ENCODE measurements at regions not wholly inside any gene's neighbourhood (a gene's known extent, or its start where the extent isn't known, plus 50 kb on each side); places are given as distances from the start of the nearest gene placed in this dataset.

GRCh38 chr10:106133451-106133850, 1031.1 kb downstream of the SORCS1 start:
- Histone ChIP-seq H3K4me3 (no peak overlapping the region), H3K4me1 (ENCODE audit: insufficient read depth) (no peaks in the 10 kb centered on the region), H3K27me3 (no peaks in the 10 kb centered on the region), H3K4me2 (no peak overlapping the region), H3K27ac (no peak overlapping the region), H3K79me2 (no peaks in the 10 kb centered on the region), H3K9me3 (ENCODE audit: low read depth) (no peaks in the 10 kb centered on the region), H2AFZ (no peak overlapping the region), H4K20me1 (ENCODE audit: insufficient read depth, poor library complexity, severe bottlenecking) (no peaks in the 10 kb centered on the region), H3K36me3 (replicated peaks; ENCODE audit: insufficient read depth, low read depth) (no peaks in the 10 kb centered on the region), H3K9me2 (replicated peaks; ENCODE audit: insufficient read depth) (no peaks in the 10 kb centered on the region)
- 70% methylated on average over 2 of the region's 2 CpGs for WGBS (ENCODE audit: low lambda C conversion rate, missing lambda C conversion rate)
- no peak for DNase-seq (ENCODE audit: low spot score)
- no peak for TF ChIP-seq EZH2phosphoT487 (IDR thresholded peaks at IDR 0.05; ENCODE audit: low read depth, severe bottlenecking, unreplicated experiment)
- TF ChIP-seq, protein P1, sequence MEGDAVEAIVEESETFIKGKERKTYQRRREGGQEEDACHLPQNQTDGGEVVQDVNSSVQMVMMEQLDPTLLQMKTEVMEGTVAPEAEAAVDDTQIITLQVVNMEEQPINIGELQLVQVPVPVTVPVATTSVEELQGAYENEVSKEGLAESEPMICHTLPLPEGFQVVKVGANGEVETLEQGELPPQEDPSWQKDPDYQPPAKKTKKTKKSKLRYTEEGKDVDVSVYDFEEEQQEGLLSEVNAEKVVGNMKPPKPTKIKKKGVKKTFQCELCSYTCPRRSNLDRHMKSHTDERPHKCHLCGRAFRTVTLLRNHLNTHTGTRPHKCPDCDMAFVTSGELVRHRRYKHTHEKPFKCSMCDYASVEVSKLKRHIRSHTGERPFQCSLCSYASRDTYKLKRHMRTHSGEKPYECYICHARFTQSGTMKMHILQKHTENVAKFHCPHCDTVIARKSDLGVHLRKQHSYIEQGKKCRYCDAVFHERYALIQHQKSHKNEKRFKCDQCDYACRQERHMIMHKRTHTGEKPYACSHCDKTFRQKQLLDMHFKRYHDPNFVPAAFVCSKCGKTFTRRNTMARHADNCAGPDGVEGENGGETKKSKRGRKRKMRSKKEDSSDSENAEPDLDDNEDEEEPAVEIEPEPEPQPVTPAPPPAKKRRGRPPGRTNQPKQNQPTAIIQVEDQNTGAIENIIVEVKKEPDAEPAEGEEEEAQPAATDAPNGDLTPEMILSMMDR (IDR thresholded peaks at IDR 0.05; ENCODE audit: poor library complexity): no peak
- TF ChIP-seq EZH2 (IDR thresholded peaks at IDR 0.05; ENCODE audit: borderline replicate concordance): no peak

- no peak overlapping the region for H3K4me2 ChIP-seq
- H3K9me3 ChIP-seq (ENCODE audit: low read depth): no peaks in the 10 kb centered on the region
- H3K4me1 ChIP-seq (ENCODE audit: insufficient read depth): no peaks in the 10 kb centered on the region
- WGBS (ENCODE audit: low lambda C conversion rate, missing lambda C conversion rate): 78% methylated on average over 3 of the region's 3 CpGs
- H3K4me3 ChIP-seq: no peak overlapping the region
- TF ChIP-seq, protein P1 (IDR thresholded peaks at IDR 0.05; ENCODE audit: poor library complexity): no peak
- TF ChIP-seq EZH2 (IDR thresholded peaks at IDR 0.05; ENCODE audit: borderline replicate concordance): no peak
- TF ChIP-seq EZH2phosphoT487 (IDR thresholded peaks at IDR 0.05; ENCODE audit: low read depth, severe bottlenecking, unreplicated experiment): no peak
- no peaks in the 10 kb centered on the region for H4K20me1 ChIP-seq (ENCODE audit: insufficient read depth, poor library complexity, severe bottlenecking)
- no peak overlapping the region for H2AFZ ChIP-seq
- no peaks in the 10 kb centered on the region for H3K36me3 ChIP-seq (replicated peaks; ENCODE audit: insufficient read depth, low read depth)
- no peaks in the 10 kb centered on the region for H3K27me3 ChIP-seq
- H3K27ac ChIP-seq: no peak overlapping the region
- H3K79me2 ChIP-seq: no peaks in the 10 kb centered on the region
- no peak for DNase-seq (ENCODE audit: low spot score)
- H3K9me2 ChIP-seq (replicated peaks; ENCODE audit: insufficient read depth): no peaks in the 10 kb centered on the region
Measured at GRCh38 chr10:106132956-106133355, 1031.5 kb downstream of the SORCS1 start.

GRCh38 chr10:106114656-106115186, 1049.8 kb downstream of the SORCS1 start:
- H3K36me3 ChIP-seq (replicated peaks; ENCODE audit: insufficient read depth, low read depth): no peaks in the 10 kb centered on the region
- WGBS (ENCODE audit: low lambda C conversion rate, missing lambda C conversion rate): 96% methylated on average over 8 of the region's 8 CpGs
- TF ChIP-seq, protein P1 (IDR thresholded peaks at IDR 0.05; ENCODE audit: poor library complexity): no peak
- TF ChIP-seq EZH2phosphoT487 (IDR thresholded peaks at IDR 0.05; ENCODE audit: low read depth, severe bottlenecking, unreplicated experiment) (no peak), EZH2 (IDR thresholded peaks at IDR 0.05; ENCODE audit: borderline replicate concordance) (no peak)
- H3K27me3 ChIP-seq: no peaks in the 10 kb centered on the region
- H4K20me1 ChIP-seq (ENCODE audit: insufficient read depth, poor library complexity, severe bottlenecking): no peaks in the 10 kb centered on the region
- no peak overlapping the region for H3K27ac ChIP-seq
- no peak overlapping the region for H3K4me3 ChIP-seq
- H3K4me1 ChIP-seq (ENCODE audit: insufficient read depth): no peaks in the 10 kb centered on the region
- no peak for DNase-seq (ENCODE audit: low spot score)
- no peaks in the 10 kb centered on the region for H3K9me2 ChIP-seq (replicated peaks; ENCODE audit: insufficient read depth)
- H2AFZ ChIP-seq: no peak overlapping the region
- no peak overlapping the region for H3K4me2 ChIP-seq
- no peaks in the 10 kb centered on the region for H3K79me2 ChIP-seq
- no peaks in the 10 kb centered on the region for H3K9me3 ChIP-seq (ENCODE audit: low read depth)

DNA sequence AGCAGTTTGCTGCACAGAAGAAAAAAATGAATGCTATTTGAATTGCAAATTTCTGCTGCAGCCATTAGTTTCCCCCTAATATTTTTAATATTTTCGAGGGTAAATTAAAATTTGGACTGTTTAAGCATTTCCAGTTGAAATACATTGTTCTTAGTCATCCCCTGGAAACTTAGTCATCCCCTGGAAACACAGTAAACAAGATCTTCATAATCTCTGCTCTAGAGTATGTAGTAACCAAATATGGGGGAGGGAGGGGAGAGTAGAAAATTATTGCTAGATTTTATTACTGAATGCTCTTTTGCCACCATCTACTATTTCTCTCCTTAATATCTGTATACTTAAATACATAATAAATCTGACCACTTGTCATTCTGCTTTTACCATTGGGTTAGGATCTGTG, 1053.3 kb downstream of the SORCS1 start:
- no peaks in the 10 kb centered on the region for H3K9me3 ChIP-seq (ENCODE audit: low read depth)
- no peaks in the 10 kb centered on the region for H4K20me1 ChIP-seq (ENCODE audit: insufficient read depth, poor library complexity, severe bottlenecking)
- no peaks in the 10 kb centered on the region for H3K9me2 ChIP-seq (replicated peaks; ENCODE audit: insufficient read depth)
- no peaks in the 10 kb centered on the region for H3K79me2 ChIP-seq
- H3K4me2 ChIP-seq: no peak overlapping the region
- H3K4me3 ChIP-seq: no peak overlapping the region
- H3K4me1 ChIP-seq (ENCODE audit: insufficient read depth): no peaks in the 10 kb centered on the region
- 74% methylated on average over 1 of the region's 1 CpG for WGBS (ENCODE audit: low lambda C conversion rate, missing lambda C conversion rate)
- H3K27ac ChIP-seq: no peak overlapping the region
- no peak for TF ChIP-seq EZH2 (IDR thresholded peaks at IDR 0.05; ENCODE audit: borderline replicate concordance)
- TF ChIP-seq EZH2phosphoT487 (IDR thresholded peaks at IDR 0.05; ENCODE audit: low read depth, severe bottlenecking, unreplicated experiment): no peak
- TF ChIP-seq, protein P1 (IDR thresholded peaks at IDR 0.05; ENCODE audit: poor library complexity): no peak
- DNase-seq (ENCODE audit: low spot score): peak; percentile 8
- H3K27me3 ChIP-seq: no peaks in the 10 kb centered on the region
- no peak overlapping the region for H2AFZ ChIP-seq
- no peaks in the 10 kb centered on the region for H3K36me3 ChIP-seq (replicated peaks; ENCODE audit: insufficient read depth, low read depth)
